A204.1 (cell line): ENCODE measurements at regions not wholly inside any gene's neighbourhood (a gene's known extent, or its start where the extent isn't known, plus 50 kb on each side); places are given as distances from the start of the nearest gene placed in this dataset.

ENCODE experiments used
- FAIRE-seq: peaks from 2 replicates; lab custom pipeline; 2012; peaks lifted over from hg19 to GRCh38; lab: Jason Lieb, UNC

DNA sequence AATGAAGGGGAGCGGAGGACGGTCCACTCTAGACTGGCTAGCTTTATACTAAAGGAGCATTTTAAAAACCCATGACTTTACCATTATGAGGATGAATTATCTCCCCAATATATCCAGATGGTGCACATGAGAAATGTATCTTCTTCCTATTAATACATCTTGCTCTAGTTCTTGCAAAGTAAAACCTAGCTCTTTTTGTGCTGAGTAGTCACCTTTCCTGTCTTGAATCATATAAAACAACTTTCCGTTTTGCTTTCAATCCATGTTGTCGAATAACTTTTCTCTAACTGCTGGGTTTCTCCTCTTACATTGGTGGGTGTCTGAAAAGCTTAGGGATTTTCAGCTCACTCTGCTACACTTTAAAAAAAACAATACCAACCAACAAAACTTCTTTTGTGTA, 96.3 kb upstream of the TAC1 start:
- no peak for FAIRE-seq

GRCh38 chr7:97639036-97639435, 92.8 kb upstream of the TAC1 start:
- FAIRE-seq, result no peak

- no peak for FAIRE-seq
Measured at GRCh38 chr7:97659363-97660045, 72.4 kb upstream of the TAC1 start.

DNA sequence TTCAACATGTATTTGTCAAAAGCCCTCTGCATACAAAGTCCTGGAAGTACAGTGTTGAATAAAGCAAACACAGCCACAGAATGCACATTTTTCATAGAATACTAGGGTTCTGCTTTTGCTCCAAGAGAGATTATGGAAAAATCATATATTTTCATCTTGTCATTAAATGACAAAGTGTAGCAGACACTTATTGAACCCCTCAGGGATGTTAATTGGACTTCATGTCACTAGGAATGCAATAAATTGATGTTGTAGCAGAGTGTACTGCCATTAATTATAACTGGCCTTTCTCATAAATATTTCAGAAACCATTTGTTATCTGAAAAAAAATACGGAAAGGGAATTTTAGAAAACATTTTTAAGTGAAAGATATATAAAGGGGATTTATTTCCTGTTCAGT, 64.5 kb upstream of the TAC1 start:
- FAIRE-seq, result no peak

- no peak for FAIRE-seq
Measured at GRCh38 chr7:97671571-97671970, 60.3 kb upstream of the TAC1 start.

DNA sequence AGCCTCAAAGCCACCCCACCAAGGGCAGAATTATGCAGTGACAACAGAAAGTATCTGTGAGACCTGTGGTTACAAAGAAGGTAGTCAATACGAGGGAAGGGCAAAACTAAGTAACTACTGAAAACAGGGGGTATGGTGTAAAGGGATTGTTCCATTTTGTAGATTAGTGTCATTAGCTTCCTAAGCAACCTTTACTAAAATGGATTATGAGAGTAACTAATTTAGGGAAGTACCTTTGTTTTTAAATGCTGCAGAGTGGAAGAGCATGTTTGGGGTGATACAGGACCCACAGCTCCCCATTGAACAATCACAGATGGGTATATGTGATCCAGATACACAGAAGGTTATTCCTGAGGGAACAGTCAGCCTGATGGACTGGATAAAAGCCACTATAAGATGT, 51.3 kb upstream of the TAC1 start:
- FAIRE-seq, result no peak
